Panc1 (cell line): ENCODE measurements at regions not wholly inside any gene's neighbourhood (a gene's known extent, or its start where the extent isn't known, plus 50 kb on each side); places are given as distances from the start of the nearest gene placed in this dataset.

ENCODE experiments used
- ATAC-seq: fragments of 200-7000 bp; cut with Tn5 transposase; 2 replicates; pipeline ENCODE4 v1.9.1; 2020; ENCODE audit warnings: mild to moderate bottlenecking, moderate library complexity
- BruUV-seq: library from RNA; stranded (reverse); fragments of 400-500 nt; replicated peaks from 2 replicates; lab custom pipeline; 2021; lab: Mats Ljungman, UMichigan
- CTCF ChIA-PET: fragments of 300-600 bp; sonication (Branson Sonifier 250); formaldehyde crosslinking; loops from one replicate; lab custom pipeline; 2022; ENCODE audit warnings: antibody characterized with exemption; lab: Charles Lee
- POLR2A ChIA-PET: fragments of 300-600 bp; sonication (Branson Sonifier 250); formaldehyde crosslinking; loops from one replicate; lab custom pipeline; 2022; ENCODE audit warnings: antibody characterized with exemption; lab: Charles Lee
- DNase-seq: peaks from one replicate; pipeline ENCODE4 v3.0.0-alpha.2; 2010; ENCODE audit warnings: low read depth, low spot score
- H3K27ac ChIP-seq: 2 replicates; pipeline ENCODE4 v1.5.1; 2011; ENCODE audit warnings: mild to moderate bottlenecking, low read length, inconsistent platforms
- H3K27me3 ChIP-seq: fragments of 200-500 bp; sonication (Bioruptor generic); 2 replicates; pipeline ENCODE4 v1.6.0; 2014; ENCODE audit warnings: low read length, inconsistent platforms; ENCODE audit not compliant: control insufficient read depth, insufficient read depth
- H3K36me3 ChIP-seq: fragments of 200-500 bp; sonication (Bioruptor generic); 2 replicates; pipeline ENCODE4 v1.5.1; 2014; ENCODE audit warnings: inconsistent platforms, mild to moderate bottlenecking, low read length, moderate library complexity; ENCODE audit not compliant: control insufficient read depth, insufficient read depth
- H3K4me1 ChIP-seq: 2 replicates; pipeline ENCODE4 v1.5.1; 2011; ENCODE audit warnings: inconsistent platforms, mild to moderate bottlenecking, low read length, moderate library complexity; ENCODE audit not compliant: control insufficient read depth, insufficient read depth
- H3K4me3 ChIP-seq, 2 experiments: 2 replicates each; pipeline ENCODE4 v1.5.1; 2011 to 2012; ENCODE audit warnings: low read depth in 2 of 2, low read length in 2 of 2, mild to moderate bottlenecking in 2 of 2, inconsistent platforms in 1 of 2, moderate library complexity in 1 of 2
- H3K9me3 ChIP-seq: fragments of 200-500 bp; sonication (Bioruptor generic); 2 replicates; pipeline ENCODE4 v1.5.1; 2014; ENCODE audit warnings: low read depth, mild to moderate bottlenecking, inconsistent platforms, low read length, moderate library complexity; ENCODE audit not compliant: control insufficient read depth, insufficient read depth
- CTCF ChIP-seq: fragments of 450-650 bp; IDR thresholded peaks from 2 replicates; pipeline ENCODE4 v1.5.1; 2017; ENCODE audit warnings: mild to moderate bottlenecking
- POLR2AphosphoS5 ChIP-seq: IDR thresholded peaks from 2 replicates; pipeline ENCODE4 v1.6.1; 2012; ENCODE audit warnings: mild to moderate bottlenecking, low read depth, low read length, moderate library complexity
- REST ChIP-seq, 2 experiments: IDR thresholded peaks; 2 replicates each; pipeline ENCODE4 v1.6.1; 2011 to 2012; ENCODE audit warnings: low read depth in 2 of 2, control low read depth in 1 of 2, low read length in 1 of 2, mild to moderate bottlenecking in 1 of 2, moderate library complexity in 1 of 2; ENCODE audit not compliant: insufficient read depth in 1 of 2
- SIN3A ChIP-seq: IDR thresholded peaks from 2 replicates; pipeline ENCODE4 v1.6.1; 2012; ENCODE audit warnings: low read depth, mild to moderate bottlenecking, low read length, moderate library complexity, borderline replicate concordance; ENCODE audit not compliant: insufficient read depth
- TCF7L2 ChIP-seq: IDR thresholded peaks from 2 replicates; pipeline ENCODE4 v1.6.1; 2011; ENCODE audit warnings: mild to moderate bottlenecking, low read depth, low read length, inconsistent platforms
- in situ Hi-C: cut with HindIII; loops from 2 replicates; pipeline ENCODE4 v1.10.0; 2016; ENCODE audit warnings: low sequenced_read_pairs, low pct_unique_long_range_greater_than_20kb
- intact Hi-C: fragments of 100-400 bp; cut with micrococcal nuclease; formaldehyde crosslinking; loops from one replicate; pipeline ENCODE4 v1.10.0; 2022; ENCODE audit not compliant: unreplicated experiment

DNA sequence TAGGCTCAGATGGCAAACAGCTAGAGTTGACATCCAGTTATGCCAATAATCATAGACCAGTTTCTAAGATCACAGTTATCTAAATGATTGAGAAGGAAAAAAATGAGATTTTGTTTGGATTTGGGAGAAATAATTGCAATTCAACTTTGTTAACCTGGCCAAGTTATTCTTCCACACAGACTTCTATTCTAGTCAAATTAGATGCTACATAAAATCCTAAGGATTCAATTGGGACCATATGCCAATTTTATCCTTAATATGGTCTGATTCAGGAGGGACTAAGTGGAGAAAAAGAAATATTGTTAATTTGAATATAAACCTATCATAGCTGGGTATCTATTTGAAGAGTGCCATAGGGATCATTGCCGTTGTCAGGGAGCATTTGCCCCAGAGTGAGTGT lies 178.3 kb upstream of the SLC7A11 start:
- BruUV-seq, result no TSS peak
- ChIA-PET POLR2A (no interaction called here), CTCF (no interaction called here)
- Histone ChIP-seq H3K4me3 (no peak overlapping the region), H3K27ac (no peak overlapping the region), H3K9me3 (no peaks in the 10 kb centered on the region), H3K4me1 (no peaks in the 10 kb centered on the region), H3K36me3 (no peaks in the 10 kb centered on the region), H3K27me3 (no peaks in the 10 kb centered on the region)
- ATAC-seq, result no peak
- DNase-seq, result no peak
- in situ Hi-C loops (no loop called here), intact Hi-C loops (no loop called here)
- TF ChIP-seq SIN3A (no peak), CTCF (no peak), TCF7L2 (no peak), REST (IDR thresholded peaks at IDR 0.05; ENCODE audit: insufficient read depth in 1 of 2, low read depth in 2 of 2, low read length in 1 of 2) (no peak), POLR2AphosphoS5 (no peak)

DNA sequence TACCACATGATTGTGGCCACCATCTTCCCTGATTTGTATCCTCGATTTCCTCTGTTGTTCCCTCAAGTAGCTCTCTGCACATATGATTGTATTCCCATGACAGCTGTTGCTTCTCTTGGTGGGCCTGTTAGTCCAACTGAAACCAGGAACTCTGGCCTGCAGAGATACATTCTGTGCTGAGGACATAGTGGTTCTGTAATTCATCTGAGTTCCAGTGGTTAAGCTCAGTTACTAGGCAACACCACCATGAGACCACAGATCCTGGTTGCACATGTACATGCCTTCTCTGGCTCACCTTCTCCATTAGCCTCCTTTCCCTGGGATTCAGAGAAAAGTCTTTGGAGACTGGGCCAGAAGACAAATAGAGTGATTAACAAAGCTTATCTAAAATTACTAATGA lies 172.1 kb upstream of the SLC7A11 start:
- in situ Hi-C loops, result no loop called here

More for the DNA sequence above, 172.1 kb upstream of the SLC7A11 start:
- no peak for ATAC-seq
- Histone ChIP-seq H3K36me3 (no peaks in the 10 kb centered on the region), H3K27me3 (no peaks in the 10 kb centered on the region), H3K27ac (no peak overlapping the region), H3K4me3 (no peak overlapping the region), H3K9me3 (no peaks in the 10 kb centered on the region), H3K4me1 (no peaks in the 10 kb centered on the region)
- DNase-seq, result no peak
- TF ChIP-seq SIN3A, result no peak
- TF ChIP-seq CTCF, result no peak
- no peak for TF ChIP-seq REST (IDR thresholded peaks at IDR 0.05; ENCODE audit: insufficient read depth in 1 of 2, low read depth in 2 of 2, low read length in 1 of 2)
- TF ChIP-seq TCF7L2, result no peak
- TF ChIP-seq POLR2AphosphoS5, result no peak
- ChIA-PET CTCF (no interaction called here), POLR2A (no interaction called here)
- no TSS peak for BruUV-seq
- intact Hi-C loops, result no loop called here
